ENCODE measurements at regions not wholly inside any gene's neighbourhood (a gene's known extent, or its start where the extent isn't known, plus 50 kb on each side); places are given as distances from the start of the nearest gene placed in this dataset.

GRCh38 chr22:27315833-27316232 lies 485.7 kb downstream of the MN1 start:
- Mint-ChIP-seq H3K36me3 (ENCODE audit: low read depth, unreplicated experiment) (no peaks in the 10 kb centered on the region), H3K27me3 (ENCODE audit: low read depth, unreplicated experiment) (peaks cover 15% of the 10 kb centered on the region), H3K4me3 (ENCODE audit: unreplicated experiment) (no peak overlapping the region), H3K9me3 (ENCODE audit: unreplicated experiment) (peaks cover 13% of the 10 kb centered on the region), H3K27ac (ENCODE audit: unreplicated experiment) (no peak overlapping the region), H3K4me1 (ENCODE audit: low read depth, unreplicated experiment) (peaks cover 18% of the 10 kb centered on the region)
- Histone ChIP-seq H2AFZ (ENCODE audit: low read depth, low read length) (no peak overlapping the region), H3K4me2 (ENCODE audit: low read length) (no peak overlapping the region), H3K79me2 (ENCODE audit: insufficient read depth, low read length) (no peaks in the 10 kb centered on the region), H3K4me3 (ENCODE audit: insufficient read depth, low read depth, low read length) (no peak overlapping the region), H3K36me3 (ENCODE audit: insufficient read depth, low read length) (no peaks in the 10 kb centered on the region), H3K27me3 (ENCODE audit: insufficient read depth, low read length) (no peaks in the 10 kb centered on the region), H3K9me3 (ENCODE audit: insufficient read depth, low read depth, low read length) (peaks cover 3% of the 10 kb centered on the region), H4K20me1 (ENCODE audit: insufficient read depth, low read length) (no peaks in the 10 kb centered on the region), H3K9ac (ENCODE audit: low read length) (no peak overlapping the region), H3K4me1 (ENCODE audit: insufficient read depth, low read length) (peaks cover 31% of the 10 kb centered on the region), H3K27ac (ENCODE audit: low read depth, low read length) (no peak overlapping the region)
- no peak for FAIRE-seq
- DNase-seq (ENCODE audit: low read depth), result no peak
- TF ChIP-seq, protein P1, sequence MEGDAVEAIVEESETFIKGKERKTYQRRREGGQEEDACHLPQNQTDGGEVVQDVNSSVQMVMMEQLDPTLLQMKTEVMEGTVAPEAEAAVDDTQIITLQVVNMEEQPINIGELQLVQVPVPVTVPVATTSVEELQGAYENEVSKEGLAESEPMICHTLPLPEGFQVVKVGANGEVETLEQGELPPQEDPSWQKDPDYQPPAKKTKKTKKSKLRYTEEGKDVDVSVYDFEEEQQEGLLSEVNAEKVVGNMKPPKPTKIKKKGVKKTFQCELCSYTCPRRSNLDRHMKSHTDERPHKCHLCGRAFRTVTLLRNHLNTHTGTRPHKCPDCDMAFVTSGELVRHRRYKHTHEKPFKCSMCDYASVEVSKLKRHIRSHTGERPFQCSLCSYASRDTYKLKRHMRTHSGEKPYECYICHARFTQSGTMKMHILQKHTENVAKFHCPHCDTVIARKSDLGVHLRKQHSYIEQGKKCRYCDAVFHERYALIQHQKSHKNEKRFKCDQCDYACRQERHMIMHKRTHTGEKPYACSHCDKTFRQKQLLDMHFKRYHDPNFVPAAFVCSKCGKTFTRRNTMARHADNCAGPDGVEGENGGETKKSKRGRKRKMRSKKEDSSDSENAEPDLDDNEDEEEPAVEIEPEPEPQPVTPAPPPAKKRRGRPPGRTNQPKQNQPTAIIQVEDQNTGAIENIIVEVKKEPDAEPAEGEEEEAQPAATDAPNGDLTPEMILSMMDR (IDR thresholded peaks at IDR 0.05; ENCODE audit: insufficient read depth, low read depth, low read length), result no peak
- no peak for TF ChIP-seq EZH2 (IDR thresholded peaks at IDR 0.05; ENCODE audit: insufficient read depth, low read length)

- Histone ChIP-seq H3K27me3 (ENCODE audit: insufficient read depth, low read length) (no peaks in the 10 kb centered on the region), H3K36me3 (ENCODE audit: insufficient read depth, low read length) (no peaks in the 10 kb centered on the region), H3K4me2 (ENCODE audit: low read length) (no peak overlapping the region), H3K4me3 (ENCODE audit: insufficient read depth, low read depth, low read length) (no peak overlapping the region), H3K27ac (ENCODE audit: low read depth, low read length) (no peak overlapping the region), H3K9ac (ENCODE audit: low read length) (no peak overlapping the region), H3K79me2 (ENCODE audit: insufficient read depth, low read length) (no peaks in the 10 kb centered on the region), H4K20me1 (ENCODE audit: insufficient read depth, low read length) (no peaks in the 10 kb centered on the region), H3K4me1 (ENCODE audit: insufficient read depth, low read length) (peaks cover 21% of the 10 kb centered on the region), H2AFZ (ENCODE audit: low read depth, low read length) (no peak overlapping the region), H3K9me3 (ENCODE audit: insufficient read depth, low read depth, low read length) (peaks cover 3% of the 10 kb centered on the region)
- Mint-ChIP-seq H3K4me1 (ENCODE audit: low read depth, unreplicated experiment) (peaks cover 18% of the 10 kb centered on the region), H3K27ac (ENCODE audit: unreplicated experiment) (no peak overlapping the region), H3K9me3 (ENCODE audit: unreplicated experiment) (peaks cover 13% of the 10 kb centered on the region), H3K36me3 (ENCODE audit: low read depth, unreplicated experiment) (no peaks in the 10 kb centered on the region), H3K4me3 (ENCODE audit: unreplicated experiment) (no peak overlapping the region), H3K27me3 (ENCODE audit: low read depth, unreplicated experiment) (peaks cover 15% of the 10 kb centered on the region)
- FAIRE-seq (no peak), DNase-seq (ENCODE audit: low read depth) (no peak)
- no peak for TF ChIP-seq EZH2 (IDR thresholded peaks at IDR 0.05; ENCODE audit: insufficient read depth, low read length)
- TF ChIP-seq, protein P1 (IDR thresholded peaks at IDR 0.05; ENCODE audit: insufficient read depth, low read depth, low read length), result no peak
These were observed 484.5 kb downstream of the MN1 start for GRCh38 chr22:27317096-27317495.

DNA sequence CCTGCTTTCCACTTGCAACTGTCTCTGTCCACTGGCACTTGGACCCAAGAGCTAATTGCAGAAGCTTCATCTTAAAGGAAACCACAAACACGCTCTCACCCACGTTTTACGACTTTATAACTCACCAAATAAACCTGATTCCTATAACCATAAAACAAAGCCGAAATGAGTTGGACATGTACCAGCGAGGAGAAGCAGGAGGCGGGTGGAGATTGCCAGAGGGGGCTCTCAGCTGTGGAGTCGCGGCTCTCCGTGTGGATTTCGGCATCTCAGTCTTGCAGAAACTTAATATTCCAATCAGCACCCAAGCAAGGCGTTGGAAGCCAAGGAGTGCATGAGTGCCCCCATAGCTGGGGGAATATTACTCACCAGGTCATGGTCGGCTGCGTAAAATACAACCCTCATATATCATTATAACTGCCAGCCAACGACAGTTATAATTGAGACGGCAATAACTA lies 483.6 kb downstream of the MN1 start:
- no peak overlapping the region for H3K27ac Mint-ChIP-seq (ENCODE audit: unreplicated experiment)
- Histone ChIP-seq H3K27me3 (ENCODE audit: insufficient read depth, low read length) (peaks cover 3% of the 10 kb centered on the region), H3K27ac (ENCODE audit: low read depth, low read length) (no peak overlapping the region), H3K4me2 (ENCODE audit: low read length) (peak overlapping the region; percentile 19), H3K36me3 (ENCODE audit: insufficient read depth, low read length) (no peaks in the 10 kb centered on the region), H3K9me3 (ENCODE audit: insufficient read depth, low read depth, low read length) (peaks cover 3% of the 10 kb centered on the region), H3K9ac (ENCODE audit: low read length) (no peak overlapping the region), H4K20me1 (ENCODE audit: insufficient read depth, low read length) (no peaks in the 10 kb centered on the region), H3K4me1 (ENCODE audit: insufficient read depth, low read length) (peaks cover 13% of the 10 kb centered on the region), H3K79me2 (ENCODE audit: insufficient read depth, low read length) (no peaks in the 10 kb centered on the region), H3K4me3 (ENCODE audit: insufficient read depth, low read depth, low read length) (no peak overlapping the region), H2AFZ (ENCODE audit: low read depth, low read length) (no peak overlapping the region)
- H3K9me3 Mint-ChIP-seq (ENCODE audit: unreplicated experiment), result peaks cover 13% of the 10 kb centered on the region
- H3K27me3 Mint-ChIP-seq (ENCODE audit: low read depth, unreplicated experiment), result peaks cover 15% of the 10 kb centered on the region
- DNase-seq (ENCODE audit: low read depth) (peak; percentile 64), FAIRE-seq (no peak)
- no peaks in the 10 kb centered on the region for H3K36me3 Mint-ChIP-seq (ENCODE audit: low read depth, unreplicated experiment)
- TF ChIP-seq EZH2 (IDR thresholded peaks at IDR 0.05; ENCODE audit: insufficient read depth, low read length), result no peak
- TF ChIP-seq, protein P1 (IDR thresholded peaks at IDR 0.05; ENCODE audit: insufficient read depth, low read depth, low read length), result no peak
- no peak overlapping the region for H3K4me3 Mint-ChIP-seq (ENCODE audit: unreplicated experiment)
- peaks cover 18% of the 10 kb centered on the region for H3K4me1 Mint-ChIP-seq (ENCODE audit: low read depth, unreplicated experiment)

Measured in astrocyte (in vitro differentiated cells and primary cell).